Ascending aorta (tissue), 2 donors: ENCODE measurements at regions not wholly inside any gene's neighbourhood (a gene's known extent, or its start where the extent isn't known, plus 50 kb on each side); places are given as distances from the start of the nearest gene placed in this dataset.

Experiments used
- DNase-seq, 2 donors: peaks; one replicate each; pipeline ENCODE4 v3.0.0-alpha.2; 2019; ENCODE audit warnings: low spot score in 2 of 2
- H3K27ac ChIP-seq, 2 donors: fragments of 200-600 bp; sonication (generic); one replicate each; pipeline ENCODE4 v1.5.1; 2016 to 2017; ENCODE audit warnings: mild to moderate bottlenecking in 1 of 2
- H3K27me3 ChIP-seq: fragments of 200-600 bp; sonication (generic); one replicate; pipeline ENCODE4 v1.5.1; 2017
- H3K36me3 ChIP-seq, 2 donors: fragments of 200-600 bp; sonication (generic); one replicate each; pipeline ENCODE4 v1.5.1; 2016
- H3K4me1 ChIP-seq, 2 donors: fragments of 200-600 bp; sonication (generic); one replicate each; pipeline ENCODE4 v1.5.1; 2016 to 2017; ENCODE audit warnings: mild to moderate bottlenecking in 1 of 2
- H3K4me3 ChIP-seq, 2 donors: fragments of 200-600 bp; sonication (generic); one replicate each; pipeline ENCODE4 v1.5.1; 2016 to 2017; ENCODE audit warnings: mild to moderate bottlenecking in 1 of 2
- H3K9me3 ChIP-seq, 2 donors: fragments of 200-600 bp; sonication (generic); one replicate each; pipeline ENCODE4 v1.5.1; 2016
- CTCF ChIP-seq, 3 experiments: fragments of 200-600 bp in 2 of 3; fragments of 450-650 bp in 1 of 3; sonication (generic) in 2 of 3; IDR thresholded peaks; one replicate each; pipeline ENCODE4 v1.5.1; 2016 to 2019; ENCODE audit warnings: antibody characterized with exemption in 3 of 3, mild to moderate bottlenecking in 1 of 3, moderate library complexity in 1 of 3
- intact Hi-C: fragments of 100-400 bp; cut with DNase I; formaldehyde crosslinking; loops from one replicate; pipeline ENCODE4 v1.15.1; 2023

GRCh38 chr2:103365071-103365470 lies 603.2 kb downstream of the TMEM182 start:
- Histone ChIP-seq H3K27ac (no peak overlapping the region), H3K36me3 (no peaks in the 10 kb centered on the region), H3K4me3 (no peak overlapping the region), H3K4me1 (no peaks in the 10 kb centered on the region), H3K27me3 (no peaks in the 10 kb centered on the region), H3K9me3 (no peaks in the 10 kb centered on the region)
- intact Hi-C loops = no loop called here
- DNase-seq = no peak
- TF ChIP-seq CTCF (IDR thresholded peaks at IDR 0.05) = no peak

DNA sequence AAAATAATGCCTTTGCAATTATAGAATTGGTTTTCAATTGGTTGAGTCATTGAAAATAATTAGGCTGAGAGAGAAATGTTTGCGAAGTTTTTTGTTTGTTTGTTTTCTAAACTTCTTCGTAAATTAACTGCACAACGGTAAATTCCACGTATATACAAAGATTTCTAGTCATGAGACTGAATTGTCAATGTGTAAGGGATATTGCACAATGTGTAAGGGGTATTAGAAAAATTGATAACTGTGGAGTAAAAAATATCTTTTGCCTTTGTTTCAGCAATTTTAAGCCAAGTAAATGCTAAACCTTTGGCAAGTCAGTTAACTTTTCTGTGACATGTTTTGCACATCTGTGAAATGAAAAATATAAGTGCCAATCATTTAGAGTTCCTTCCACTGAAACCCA lies 606.0 kb downstream of the TMEM182 start:
- DNase-seq = no peak
- Histone ChIP-seq H3K4me1 (no peaks in the 10 kb centered on the region), H3K9me3 (no peaks in the 10 kb centered on the region), H3K4me3 (no peak overlapping the region), H3K27me3 (no peaks in the 10 kb centered on the region), H3K36me3 (no peaks in the 10 kb centered on the region), H3K27ac (no peak overlapping the region)
- no peak for TF ChIP-seq CTCF (IDR thresholded peaks at IDR 0.05)
- intact Hi-C loops = no loop called here

GRCh38 chr2:103383541-103383940 lies 621.7 kb downstream of the TMEM182 start:
- intact Hi-C loops = no loop called here
- Histone ChIP-seq H3K36me3 (no peaks in the 10 kb centered on the region), H3K27ac (no peak overlapping the region), H3K9me3 (peaks cover 0 to 6% of the 10 kb centered on the region in 2 donors), H3K4me1 (no peaks in the 10 kb centered on the region), H3K27me3 (no peaks in the 10 kb centered on the region), H3K4me3 (no peak overlapping the region)
- DNase-seq = no peak
- no peak for TF ChIP-seq CTCF (IDR thresholded peaks at IDR 0.05)

DNA sequence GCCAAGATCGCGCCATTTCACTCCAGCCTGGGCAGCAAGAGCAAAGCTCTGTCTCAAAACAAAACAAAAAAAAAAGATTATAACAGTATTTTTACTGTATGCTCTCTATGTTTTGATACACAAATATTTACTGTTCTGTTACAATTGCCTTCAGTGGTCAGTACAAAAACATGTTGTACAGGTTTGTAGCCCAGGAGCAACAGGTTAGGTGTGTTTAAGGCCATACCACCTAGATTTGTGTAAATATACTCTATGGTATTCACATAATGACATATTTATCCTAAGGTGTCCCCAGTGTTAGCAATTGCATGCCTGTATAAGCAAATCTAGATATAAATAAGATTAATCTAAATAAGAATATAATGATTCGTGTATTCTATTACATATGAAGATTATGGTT lies 625.0 kb downstream of the TMEM182 start:
- no peaks in the 10 kb centered on the region for H3K9me3 ChIP-seq
- intact Hi-C loops = no loop called here

DNA sequence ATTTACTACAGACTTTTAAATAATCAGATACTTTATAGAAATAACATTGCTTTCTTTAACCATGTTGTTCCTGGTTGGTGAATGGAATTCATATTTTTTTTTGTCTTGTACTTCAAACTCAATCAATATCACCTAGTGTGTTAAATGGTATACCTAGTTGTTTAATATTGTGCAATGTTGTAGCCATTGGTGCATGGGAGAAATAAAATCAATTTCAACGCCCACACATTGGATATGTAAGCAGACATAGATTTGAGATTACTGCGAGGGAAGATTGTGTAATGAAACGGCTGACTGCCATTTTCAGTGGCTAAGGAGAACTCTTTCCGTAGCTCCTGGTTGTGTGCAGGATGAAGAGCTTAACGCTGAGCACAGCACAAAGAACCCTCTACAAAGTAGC lies 626.1 kb downstream of the TMEM182 start:
- Histone ChIP-seq H3K4me3 (no peak overlapping the region), H3K27ac (no peak overlapping the region), H3K4me1 (no peaks in the 10 kb centered on the region), H3K9me3 (no peaks in the 10 kb centered on the region), H3K27me3 (no peaks in the 10 kb centered on the region), H3K36me3 (no peaks in the 10 kb centered on the region)
- intact Hi-C loops = no loop called here
- no peak for DNase-seq
- no peak for TF ChIP-seq CTCF (IDR thresholded peaks at IDR 0.05)

More for the DNA sequence above, 625.0 kb downstream of the TMEM182 start:
- Histone ChIP-seq H3K4me1 (no peaks in the 10 kb centered on the region), H3K36me3 (no peaks in the 10 kb centered on the region), H3K4me3 (no peak overlapping the region), H3K27me3 (no peaks in the 10 kb centered on the region), H3K27ac (no peak overlapping the region)
- DNase-seq = no peak
- TF ChIP-seq CTCF (IDR thresholded peaks at IDR 0.05) = no peak

- no peak for TF ChIP-seq CTCF (IDR thresholded peaks at IDR 0.05)
These were observed 634.3 kb downstream of the TMEM182 start for GRCh38 chr2:103396152-103396551.

More at GRCh38 chr2:103396152-103396551, 634.3 kb downstream of the TMEM182 start:
- H3K4me1 ChIP-seq = no peaks in the 10 kb centered on the region
- no peak for DNase-seq
- no peak overlapping the region for H3K4me3 ChIP-seq
- H3K36me3 ChIP-seq = no peaks in the 10 kb centered on the region
- no peaks in the 10 kb centered on the region for H3K9me3 ChIP-seq
- no peak overlapping the region for H3K27ac ChIP-seq
- H3K27me3 ChIP-seq = no peaks in the 10 kb centered on the region
- intact Hi-C loops = no loop called here
